ENCODE measurements at regions not wholly inside any gene's neighbourhood (a gene's known extent, or its start where the extent isn't known, plus 50 kb on each side); places are given as distances from the start of the nearest gene placed in this dataset.

- POLR2A ChIA-PET: no interaction called here
- no peak for FAIRE-seq
Measured at GRCh38 chr21:24353492-24353891, 1253.8 kb downstream of the MRPL39 start.

GRCh38 chr21:24339406-24339805, 1267.9 kb downstream of the MRPL39 start:
- DNase-seq (ENCODE audit: low read depth in 1 of 2, low spot score in 1 of 2) (no peak), ATAC-seq (no peak), FAIRE-seq (no peak)
- WGBS (ENCODE audit: missing lambda C conversion rate): 7% methylated on average over 2 of the region's 2 CpGs
- ChIA-PET POLR2A (no interaction called here), CTCF (no interaction called here)
- H3K4me3 ChIP-seq: no peak overlapping the region
- no peak overlapping the region for H3K4me2 ChIP-seq
- H3K27ac ChIP-seq: no peak overlapping the region
- no peaks in the 10 kb centered on the region for H3K4me1 ChIP-seq
- TF ChIP-seq ZFP36 (IDR thresholded peaks at IDR 0.05; ENCODE audit: borderline replicate concordance, partially characterized antibody): no peak
- TF ChIP-seq RFX5 (IDR thresholded peaks at IDR 0.05): no peak
- TF ChIP-seq PBX3 (IDR thresholded peaks at IDR 0.05): no peak
- TF ChIP-seq NPAS2 (CRISPR knock-in tag; IDR thresholded peaks at IDR 0.05; ENCODE audit: borderline replicate concordance): no peak
- TF ChIP-seq HOXB5 (CRISPR knock-in tag; IDR thresholded peaks at IDR 0.05): no peak
- TF ChIP-seq HOXB13 (CRISPR knock-in tag; IDR thresholded peaks at IDR 0.05; ENCODE audit: low read depth): no peak
- TF ChIP-seq HOXA7 (CRISPR knock-in tag; IDR thresholded peaks at IDR 0.05): no peak
- no peak for TF ChIP-seq MYC (IDR thresholded peaks at IDR 0.05; ENCODE audit: borderline replicate concordance, low read length)
- no peak for TF ChIP-seq RAD21 (conservative IDR thresholded peaks at IDR 0.05 in 1 of 2, IDR thresholded peaks at IDR 0.05 in 1 of 2)
- no peak for TF ChIP-seq E2F6 (IDR thresholded peaks at IDR 0.05; ENCODE audit: borderline replicate concordance, low read depth)
- TF ChIP-seq CEBPB (IDR thresholded peaks at IDR 0.05): no peak
- no peak for TF ChIP-seq RARB (CRISPR knock-in tag; IDR thresholded peaks at IDR 0.05)
- TF ChIP-seq CHD2 (IDR thresholded peaks at IDR 0.05; ENCODE audit: low read length, partially characterized antibody): no peak
- no peaks in the 10 kb centered on the region for H3K9me3 ChIP-seq

More at GRCh38 chr21:24353492-24353891, 1253.8 kb downstream of the MRPL39 start:
- ATAC-seq (no peak), DNase-seq (ENCODE audit: low read depth in 1 of 2, low spot score in 1 of 2) (no peak)
- Histone ChIP-seq H3K9me3 (no peaks in the 10 kb centered on the region), H3K4me3 (no peak overlapping the region), H3K4me2 (no peak overlapping the region), H3K4me1 (no peaks in the 10 kb centered on the region), H3K27ac (no peak overlapping the region)
- 18% methylated on average over 7 of the region's 7 CpGs for WGBS (ENCODE audit: missing lambda C conversion rate)
- CTCF ChIA-PET: no interaction called here
- TF ChIP-seq NPAS2 (CRISPR knock-in tag; IDR thresholded peaks at IDR 0.05; ENCODE audit: borderline replicate concordance) (no peak), FOSB (CRISPR knock-in tag; IDR thresholded peaks at IDR 0.05) (no peak), JUNB (IDR thresholded peaks at IDR 0.05) (no peak), EHF (CRISPR knock-in tag; IDR thresholded peaks at IDR 0.05) (no peak), NR3C1 (IDR thresholded peaks at IDR 0.05) (no peak), ZFP36 (IDR thresholded peaks at IDR 0.05; ENCODE audit: borderline replicate concordance, partially characterized antibody) (no peak), POLR2AphosphoS2 (conservative IDR thresholded peaks at IDR 0.05; ENCODE audit: low read length) (no peak), ESRRA (IDR thresholded peaks at IDR 0.05; ENCODE audit: borderline replicate concordance, low read length) (no peak), CHD2 (IDR thresholded peaks at IDR 0.05; ENCODE audit: low read length, partially characterized antibody) (no peak), FOSL2 (IDR thresholded peaks at IDR 0.05) (no peak), FOSL2 (CRISPR knock-in tag; IDR thresholded peaks at IDR 0.05) (no peak), HOXB13 (CRISPR knock-in tag; IDR thresholded peaks at IDR 0.05; ENCODE audit: low read depth) (no peak), CBX8 (IDR thresholded peaks at IDR 0.05) (no peak), EHMT2 (IDR thresholded peaks at IDR 0.05; ENCODE audit: low read depth) (no peak), RARB (CRISPR knock-in tag; IDR thresholded peaks at IDR 0.05) (no peak), KDM5A (IDR thresholded peaks at IDR 0.05) (no peak), HMGXB4 (CRISPR knock-in tag; IDR thresholded peaks at IDR 0.05; ENCODE audit: borderline replicate concordance) (no peak)

Measured in A549 (cell line).